HepG2 (cell line): ENCODE measurements at regions not wholly inside any gene's neighbourhood (a gene's known extent, or its start where the extent isn't known, plus 50 kb on each side); places are given as distances from the start of the nearest gene placed in this dataset.
"Not testable (repeated sequence)": the region's sequence is repeated elsewhere in the genome, so short reads cannot be mapped to it uniquely, and the experiment has no call there.

Experiments used
- CTCF ChIP-seq: sonication (generic); formaldehyde crosslinking; IDR thresholded peaks from 2 replicates; pipeline ENCODE4 v1.5.0; 2020; ENCODE audit warnings: mild to moderate bottlenecking, missing genetic modification reagents, moderate library complexity
- EZH2 ChIP-seq: conservative IDR thresholded peaks from 2 replicates; pipeline ENCODE4 v1.6.1; 2012; ENCODE audit warnings: mild to moderate bottlenecking, low read depth, low read length, moderate library complexity
- HBP1 ChIP-seq: IDR thresholded peaks from 2 replicates; pipeline ENCODE4 v1.6.1; 2016; ENCODE audit warnings: low read depth, control low read depth
- IRF1 ChIP-seq: sonication (generic); formaldehyde crosslinking; IDR thresholded peaks from 2 replicates; pipeline ENCODE4 v1.4.0; 2020; ENCODE audit warnings: low read depth, mild to moderate bottlenecking, missing genetic modification reagents
- JUND ChIP-seq: sonication (generic); formaldehyde crosslinking; IDR thresholded peaks from 2 replicates; pipeline ENCODE4 v1.8.0; 2022; ENCODE audit warnings: mild to moderate bottlenecking, missing genetic modification reagents
- KAT7 ChIP-seq: IDR thresholded peaks from 2 replicates; pipeline ENCODE4 v1.6.1; 2018; ENCODE audit warnings: borderline replicate concordance, missing compliant biosample characterization
- KDM3A ChIP-seq: IDR thresholded peaks from 2 replicates; pipeline ENCODE4 v1.6.1; 2018; ENCODE audit warnings: low read depth, missing compliant biosample characterization
- MAX ChIP-seq: IDR thresholded peaks from 2 replicates; pipeline ENCODE4 v1.6.1; 2012; ENCODE audit warnings: inconsistent platforms
- MEIS2 ChIP-seq: sonication (generic); formaldehyde crosslinking; IDR thresholded peaks from 2 replicates; pipeline ENCODE4 v1.9.0; 2021; ENCODE audit warnings: mild to moderate bottlenecking, missing genetic modification reagents
- POLR2A ChIP-seq, 2 experiments: IDR thresholded peaks; 2 replicates each; pipeline ENCODE4 v1.6.1; 2011; ENCODE audit warnings: low read depth in 2 of 2, low read length in 2 of 2, mild to moderate bottlenecking in 1 of 2, moderate library complexity in 1 of 2; ENCODE audit not compliant: insufficient read depth in 1 of 2
- SSRP1 ChIP-seq: IDR thresholded peaks from 2 replicates; pipeline ENCODE4 v1.6.1; 2016; ENCODE audit warnings: control low read depth
- ZBTB8A ChIP-seq: sonication (generic); formaldehyde crosslinking; IDR thresholded peaks from 2 replicates; pipeline ENCODE4 v1.4.0; 2020; ENCODE audit warnings: mild to moderate bottlenecking, low read depth, missing genetic modification reagents, borderline replicate concordance
- ZNF263 ChIP-seq: sonication (generic); formaldehyde crosslinking; IDR thresholded peaks from 2 replicates; pipeline ENCODE4 v1.4.0; 2020; ENCODE audit warnings: missing genetic modification reagents
- ZNF800 ChIP-seq: sonication (generic); formaldehyde crosslinking; IDR thresholded peaks from 2 replicates; pipeline ENCODE4 v1.4.0; 2020; ENCODE audit warnings: missing genetic modification reagents

- not testable (repeated sequence) for TF ChIP-seq ZNF263 (CRISPR knock-in tag); MEIS2 (CRISPR knock-in tag); IRF1 (CRISPR knock-in tag); MAX; CTCF; KDM3A (CRISPR knock-in tag); EZH2; SSRP1 (CRISPR knock-in tag); ZBTB8A (CRISPR knock-in tag); HBP1 (CRISPR knock-in tag); POLR2A (IDR thresholded peaks at IDR 0.05; ENCODE audit: insufficient read depth in 1 of 2, low read depth in 2 of 2, low read length in 2 of 2); ZNF800 (CRISPR knock-in tag); KAT7; JUND (CRISPR knock-in tag)
Measured at GRCh38 chr3:94412936-94413335, 350.1 kb downstream of the NSUN3 start.
